ENCODE measurements at regions not wholly inside any gene's neighbourhood (a gene's known extent, or its start where the extent isn't known, plus 50 kb on each side); places are given as distances from the start of the nearest gene placed in this dataset.

DNA sequence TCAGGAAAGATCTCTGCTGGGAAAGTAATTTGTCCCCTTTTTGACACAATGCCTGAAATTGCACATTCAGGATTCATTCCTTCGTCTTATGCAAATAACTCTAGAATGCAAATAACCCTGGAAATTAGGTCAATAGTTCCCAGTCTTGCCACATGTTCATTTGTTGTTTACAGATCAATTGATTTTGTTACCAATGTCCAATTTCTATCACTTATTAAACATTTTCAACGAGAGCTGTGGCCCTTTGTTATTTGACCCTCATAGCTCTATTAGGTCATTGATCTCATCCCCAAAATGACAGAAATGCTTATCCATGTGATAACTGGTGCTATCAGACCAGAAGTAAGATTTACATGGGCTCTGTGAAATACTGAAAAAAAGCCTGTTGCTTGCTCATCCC, 275.3 kb upstream of the REG3G start:
- CTCF ChIA-PET, result no interaction called here

DNA sequence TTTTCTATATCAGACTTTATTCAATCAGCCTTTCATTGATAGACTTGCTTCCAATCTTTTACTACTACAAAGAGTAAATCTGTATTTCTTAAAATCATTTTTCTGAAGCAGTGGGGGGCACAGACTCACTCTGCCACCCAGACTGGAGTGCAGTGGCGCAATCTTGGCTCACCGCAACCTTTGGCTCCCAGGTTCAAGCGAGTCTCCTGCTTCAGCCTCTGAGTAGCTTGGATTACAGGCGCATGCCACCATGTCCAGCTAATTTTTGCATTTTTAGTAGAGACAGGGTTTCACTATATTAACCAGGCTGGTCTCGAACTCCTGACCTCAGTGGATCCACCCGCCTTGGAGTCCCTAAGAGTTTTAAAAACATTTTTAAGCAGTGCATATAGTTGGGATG, 270.6 kb upstream of the REG3G start:
- no peaks in the 10 kb centered on the region for H3K4me1 ChIP-seq (ENCODE audit: control insufficient read depth, insufficient read depth, low read length)
- no peaks in the 10 kb centered on the region for H3K36me3 ChIP-seq (ENCODE audit: control insufficient read depth in 2 of 2, insufficient read depth in 1 of 2, low read length in 2 of 2)
- no peak overlapping the region for H3K4me3 ChIP-seq (ENCODE audit: low read depth, low read length)
- TF ChIP-seq ZNF785 (tag by site-specific recombination; IDR thresholded peaks at IDR 0.05) (no peak), ZNF274 (IDR thresholded peaks at IDR 0.05; ENCODE audit: low read length) (no peak), ZNF274 (tag by site-specific recombination; IDR thresholded peaks at IDR 0.05; ENCODE audit: borderline replicate concordance) (no peak), RBAK (tag by site-specific recombination; IDR thresholded peaks at IDR 0.05) (no peak), ZNF155 (tag by site-specific recombination; IDR thresholded peaks at IDR 0.05) (no peak)
- TF ChIP-seq, protein P1, sequence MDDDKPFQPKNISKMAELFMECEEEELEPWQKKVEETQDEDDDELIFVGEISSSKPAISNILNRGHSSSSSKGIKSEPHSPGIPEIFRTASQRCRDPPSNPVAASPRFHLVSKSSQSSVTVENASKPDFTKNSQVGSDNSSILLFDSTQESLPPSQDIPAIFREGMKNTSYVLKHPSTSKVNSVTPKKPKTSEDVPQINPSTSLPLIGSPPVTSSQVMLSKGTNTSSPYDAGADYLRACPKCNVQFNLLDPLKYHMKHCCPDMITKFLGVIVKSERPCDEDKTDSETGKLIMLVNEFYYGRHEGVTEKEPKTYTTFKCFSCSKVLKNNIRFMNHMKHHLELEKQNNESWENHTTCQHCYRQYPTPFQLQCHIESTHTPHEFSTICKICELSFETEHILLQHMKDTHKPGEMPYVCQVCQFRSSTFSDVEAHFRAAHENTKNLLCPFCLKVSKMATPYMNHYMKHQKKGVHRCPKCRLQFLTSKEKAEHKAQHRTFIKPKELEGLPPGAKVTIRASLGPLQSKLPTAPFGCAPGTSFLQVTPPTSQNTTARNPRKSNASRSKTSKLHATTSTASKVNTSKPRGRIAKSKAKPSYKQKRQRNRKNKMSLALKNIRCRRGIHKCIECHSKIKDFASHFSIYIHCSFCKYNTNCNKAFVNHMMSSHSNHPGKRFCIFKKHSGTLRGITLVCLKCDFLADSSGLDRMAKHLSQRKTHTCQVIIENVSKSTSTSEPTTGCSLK (tag by site-specific recombination; IDR thresholded peaks at IDR 0.05), result no peak
- TF ChIP-seq, protein P2, sequence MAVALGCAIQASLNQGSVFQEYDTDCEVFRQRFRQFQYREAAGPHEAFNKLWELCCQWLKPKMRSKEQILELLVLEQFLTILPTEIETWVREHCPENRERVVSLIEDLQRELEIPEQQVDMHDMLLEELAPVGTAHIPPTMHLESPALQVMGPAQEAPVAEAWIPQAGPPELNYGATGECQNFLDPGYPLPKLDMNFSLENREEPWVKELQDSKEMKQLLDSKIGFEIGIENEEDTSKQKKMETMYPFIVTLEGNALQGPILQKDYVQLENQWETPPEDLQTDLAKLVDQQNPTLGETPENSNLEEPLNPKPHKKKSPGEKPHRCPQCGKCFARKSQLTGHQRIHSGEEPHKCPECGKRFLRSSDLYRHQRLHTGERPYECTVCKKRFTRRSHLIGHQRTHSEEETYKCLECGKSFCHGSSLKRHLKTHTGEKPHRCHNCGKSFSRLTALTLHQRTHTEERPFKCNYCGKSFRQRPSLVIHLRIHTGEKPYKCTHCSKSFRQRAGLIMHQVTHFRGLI (tag by site-specific recombination; IDR thresholded peaks at IDR 0.05), result no peak
- TF ChIP-seq, protein P3, sequence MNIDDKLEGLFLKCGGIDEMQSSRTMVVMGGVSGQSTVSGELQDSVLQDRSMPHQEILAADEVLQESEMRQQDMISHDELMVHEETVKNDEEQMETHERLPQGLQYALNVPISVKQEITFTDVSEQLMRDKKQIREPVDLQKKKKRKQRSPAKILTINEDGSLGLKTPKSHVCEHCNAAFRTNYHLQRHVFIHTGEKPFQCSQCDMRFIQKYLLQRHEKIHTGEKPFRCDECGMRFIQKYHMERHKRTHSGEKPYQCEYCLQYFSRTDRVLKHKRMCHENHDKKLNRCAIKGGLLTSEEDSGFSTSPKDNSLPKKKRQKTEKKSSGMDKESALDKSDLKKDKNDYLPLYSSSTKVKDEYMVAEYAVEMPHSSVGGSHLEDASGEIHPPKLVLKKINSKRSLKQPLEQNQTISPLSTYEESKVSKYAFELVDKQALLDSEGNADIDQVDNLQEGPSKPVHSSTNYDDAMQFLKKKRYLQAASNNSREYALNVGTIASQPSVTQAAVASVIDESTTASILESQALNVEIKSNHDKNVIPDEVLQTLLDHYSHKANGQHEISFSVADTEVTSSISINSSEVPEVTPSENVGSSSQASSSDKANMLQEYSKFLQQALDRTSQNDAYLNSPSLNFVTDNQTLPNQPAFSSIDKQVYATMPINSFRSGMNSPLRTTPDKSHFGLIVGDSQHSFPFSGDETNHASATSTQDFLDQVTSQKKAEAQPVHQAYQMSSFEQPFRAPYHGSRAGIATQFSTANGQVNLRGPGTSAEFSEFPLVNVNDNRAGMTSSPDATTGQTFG (tag by site-specific recombination; IDR thresholded peaks at IDR 0.05; ENCODE audit: borderline replicate concordance), result no peak
- POLR2A ChIA-PET, result no interaction called here
- H3K9me3 ChIP-seq (ENCODE audit: control insufficient read depth, insufficient read depth, low read depth, low read length), result no peaks in the 10 kb centered on the region
- no peak overlapping the region for H3K27ac ChIP-seq (ENCODE audit: extremely low read depth, low read depth, low read length)
- CTCF ChIA-PET, result no interaction called here

More for the DNA sequence above, 275.3 kb upstream of the REG3G start:
- Histone ChIP-seq H3K27ac (ENCODE audit: extremely low read depth, low read depth, low read length) (no peak overlapping the region), H3K4me3 (ENCODE audit: low read depth, low read length) (no peak overlapping the region), H3K36me3 (ENCODE audit: control insufficient read depth in 2 of 2, insufficient read depth in 1 of 2, low read length in 2 of 2) (no peaks in the 10 kb centered on the region), H3K4me1 (ENCODE audit: control insufficient read depth, insufficient read depth, low read length) (no peaks in the 10 kb centered on the region), H3K9me3 (ENCODE audit: control insufficient read depth, insufficient read depth, low read depth, low read length) (no peaks in the 10 kb centered on the region)
- POLR2A ChIA-PET, result no interaction called here
- TF ChIP-seq ZFP69B (tag by site-specific recombination; IDR thresholded peaks at IDR 0.05) (no peak), ZNF394 (tag by site-specific recombination; IDR thresholded peaks at IDR 0.05; ENCODE audit: borderline replicate concordance) (no peak), ZNF473 (tag by site-specific recombination; IDR thresholded peaks at IDR 0.05) (no peak), ZNF621 (tag by site-specific recombination; IDR thresholded peaks at IDR 0.05) (no peak), ZBTB20 (tag by site-specific recombination; IDR thresholded peaks at IDR 0.05) (no peak), ZNF416 (tag by site-specific recombination; IDR thresholded peaks at IDR 0.05) (no peak), YY2 (tag by site-specific recombination; IDR thresholded peaks at IDR 0.05) (no peak), ZNF707 (tag by site-specific recombination; IDR thresholded peaks at IDR 0.05) (no peak), ZNF266 (tag by site-specific recombination; IDR thresholded peaks at IDR 0.05; ENCODE audit: low read depth) (no peak), GLIS2 (tag by site-specific recombination; IDR thresholded peaks at IDR 0.05) (no peak), SCRT1 (tag by site-specific recombination; IDR thresholded peaks at IDR 0.05; ENCODE audit: borderline replicate concordance) (no peak), ZNF561 (tag by site-specific recombination; IDR thresholded peaks at IDR 0.05; ENCODE audit: borderline replicate concordance) (no peak), ZNF175 (tag by site-specific recombination; IDR thresholded peaks at IDR 0.05) (no peak), ZSCAN30 (tag by site-specific recombination; IDR thresholded peaks at IDR 0.05) (no peak), ZNF555 (tag by site-specific recombination; conservative IDR thresholded peaks at IDR 0.05) (no peak), HOXA7 (CRISPR knock-in tag; IDR thresholded peaks at IDR 0.05; ENCODE audit: borderline replicate concordance) (no peak), ZNF670 (tag by site-specific recombination; IDR thresholded peaks at IDR 0.05; ENCODE audit: low read depth) (no peak), ZNF169 (tag by site-specific recombination; IDR thresholded peaks at IDR 0.05) (no peak), ZNF530 (tag by site-specific recombination; IDR thresholded peaks at IDR 0.05; ENCODE audit: low read depth) (no peak)
- TF ChIP-seq, protein P1 (tag by site-specific recombination; IDR thresholded peaks at IDR 0.05), result no peak

Data from HEK293 (cell line).